Upper lobe of left lung (tissue), 4 donors: ENCODE measurements at regions not wholly inside any gene's neighbourhood (a gene's known extent, or its start where the extent isn't known, plus 50 kb on each side); places are given as distances from the start of the nearest gene placed in this dataset.

Source experiments
- CTCF ChIP-seq, 6 experiments: fragments of 450-650 bp in 4 of 6; fragments of 200-600 bp in 2 of 6; sonication (generic) in 2 of 6; IDR thresholded peaks; one replicate each; pipeline ENCODE4 v1.5.1; 2016 to 2019; ENCODE audit warnings: antibody characterized with exemption in 6 of 6
- EP300 ChIP-seq, 4 donors: sonication (generic); formaldehyde crosslinking; IDR thresholded peaks; one replicate each; pipeline ENCODE4 v1.5.1; 2017; ENCODE audit warnings: antibody characterized with exemption in 4 of 4, control low read depth in 2 of 4
- POLR2A ChIP-seq, 4 donors: fragments of 450-650 bp; IDR thresholded peaks; one replicate each; pipeline ENCODE4 v1.5.1; 2016 to 2017; ENCODE audit warnings: antibody characterized with exemption in 4 of 4, mild to moderate bottlenecking in 2 of 4
- POLR2AphosphoS5 ChIP-seq, 2 donors: sonication (generic); formaldehyde crosslinking; IDR thresholded peaks; one replicate each; pipeline ENCODE4 v1.5.1; 2017; ENCODE audit warnings: antibody characterized with exemption in 2 of 2

GRCh38 chr4:116529129-116529528 lies 556.2 kb downstream of the TRAM1L1 start:
- TF ChIP-seq CTCF (IDR thresholded peaks at IDR 0.05) (no peak), POLR2AphosphoS5 (IDR thresholded peaks at IDR 0.05) (no peak), POLR2A (IDR thresholded peaks at IDR 0.05) (no peak), EP300 (IDR thresholded peaks at IDR 0.05) (no peak)
